Mesodermal cell (in vitro differentiated cells): ENCODE measurements at regions not wholly inside any gene's neighbourhood (a gene's known extent, or its start where the extent isn't known, plus 50 kb on each side); places are given as distances from the start of the nearest gene placed in this dataset.

ENCODE experiments used
- H3K27ac ChIP-seq: 2 replicates; pipeline ENCODE4 v1.7.0; 2013; ENCODE audit warnings: mild to moderate bottlenecking, low read depth, low read length, moderate library complexity; ENCODE audit not compliant: severe bottlenecking
- H3K36me3 ChIP-seq: 2 replicates; pipeline ENCODE4 v1.7.1; 2013; ENCODE audit warnings: mild to moderate bottlenecking, low read length, moderate library complexity; ENCODE audit not compliant: control insufficient read depth, insufficient read depth
- H3K4me1 ChIP-seq: one replicate; pipeline ENCODE4 v1.7.1; 2013; ENCODE audit warnings: mild to moderate bottlenecking, low read length; ENCODE audit not compliant: insufficient read depth, control insufficient read depth, poor library complexity, severe bottlenecking
- H3K4me3 ChIP-seq: 2 replicates; pipeline ENCODE4 v1.7.0; 2013; ENCODE audit warnings: low read length, control low read depth, mild to moderate bottlenecking; ENCODE audit not compliant: insufficient read depth, poor library complexity, severe bottlenecking; ENCODE audit errors: extremely low read depth
- H3K9me3 ChIP-seq: 2 replicates; pipeline ENCODE4 v1.7.1; 2013; ENCODE audit warnings: mild to moderate bottlenecking, low read length, moderate library complexity; ENCODE audit not compliant: control insufficient read depth
- WGBS, 2 experiments: methylation state at CpG; one replicate each; pipeline ENCODE4 v1.1.5; 2013; ENCODE audit warnings: missing lambda C conversion rate in 2 of 2; ENCODE audit not compliant: insufficient coverage in 2 of 2; 5-methylcytosine and 5-hydroxymethylcytosine counted together

GRCh38 chr7:46885167-46885566 is 696.7 kb downstream of the TNS3 start:
- no peak overlapping the region for H3K4me3 ChIP-seq
- no peaks in the 10 kb centered on the region for H3K36me3 ChIP-seq
- H3K27ac ChIP-seq = no peak overlapping the region
- H3K4me1 ChIP-seq = no peaks in the 10 kb centered on the region
- peaks cover 6% of the 10 kb centered on the region for H3K9me3 ChIP-seq
- 73 to 93% methylated on average over 2 to 4 of the region's 5 CpGs for WGBS, 2 experiments

- whole genome bisulfite sequencing, 2 experiments = 80 to 89% methylated on average over 4 to 6 of the region's 6 CpGs
- Histone ChIP-seq H3K4me1 (no peaks in the 10 kb centered on the region), H3K27ac (no peak overlapping the region), H3K36me3 (no peaks in the 10 kb centered on the region), H3K4me3 (no peak overlapping the region), H3K9me3 (no peaks in the 10 kb centered on the region)
Observed at GRCh38 chr7:46881507-46882127, 700.3 kb downstream of the TNS3 start.

GRCh38 chr7:46880508-46881196 is 701.3 kb downstream of the TNS3 start:
- H3K36me3 ChIP-seq = no peaks in the 10 kb centered on the region
- 93 to 97% methylated on average over 3 to 4 of the region's 7 CpGs for WGBS, 2 experiments
- H3K4me3 ChIP-seq = no peak overlapping the region
- H3K4me1 ChIP-seq = no peaks in the 10 kb centered on the region
- no peak overlapping the region for H3K27ac ChIP-seq
- no peaks in the 10 kb centered on the region for H3K9me3 ChIP-seq

DNA sequence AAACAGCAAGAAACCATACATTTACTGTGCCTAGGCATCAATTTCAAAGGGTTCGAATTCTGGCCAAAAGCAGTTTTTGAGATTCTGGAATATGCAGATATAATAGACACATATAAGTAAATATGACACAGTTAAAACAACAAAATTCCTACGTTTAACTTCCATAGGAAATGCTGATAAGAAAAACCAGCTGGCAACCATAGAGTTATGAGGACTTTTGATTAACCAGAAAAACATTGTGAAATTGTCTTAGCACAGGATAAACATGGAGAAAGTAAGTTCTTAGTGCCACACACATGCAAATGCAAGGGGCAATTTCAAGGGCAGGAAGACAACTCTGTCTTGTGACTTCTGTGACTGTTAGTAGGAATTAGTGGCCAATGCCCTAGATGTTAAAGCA is 702.1 kb downstream of the TNS3 start:
- Histone ChIP-seq H3K4me1 (no peaks in the 10 kb centered on the region), H3K36me3 (no peaks in the 10 kb centered on the region), H3K9me3 (no peaks in the 10 kb centered on the region), H3K27ac (no peak overlapping the region), H3K4me3 (no peak overlapping the region)
- 100% methylated on average over 1 of the region's 2 CpGs; no CpG with 5 or more reads in 1 of the 2 experiments for WGBS, 2 experiments

DNA sequence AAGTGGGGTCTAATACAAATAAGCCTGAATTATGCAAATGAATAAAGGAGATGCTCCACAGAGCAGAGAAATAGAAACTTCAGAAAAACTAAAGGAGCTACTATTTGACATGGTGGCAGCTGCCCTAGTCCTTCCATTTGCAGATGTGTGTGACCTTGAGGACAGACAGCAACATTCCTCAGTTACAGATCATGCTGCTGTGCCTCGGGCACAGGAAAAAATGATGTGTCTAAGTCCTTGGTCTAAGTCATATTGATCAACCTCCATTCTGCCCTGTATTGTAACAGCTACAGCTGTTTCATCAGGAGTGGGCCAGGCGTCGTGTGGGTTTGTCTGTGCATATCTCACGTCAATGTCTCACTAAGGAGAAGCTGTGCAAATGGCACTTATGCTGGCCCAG is 710.4 kb downstream of the TNS3 start:
- Histone ChIP-seq H3K4me1 (no peaks in the 10 kb centered on the region), H3K9me3 (no peaks in the 10 kb centered on the region)
- WGBS, 2 experiments = 94 to 100% methylated on average over 4 of the region's 4 CpGs

GRCh38 chr7:46864716-46865115 is 717.2 kb downstream of the TNS3 start:
- 83 to 100% methylated on average over 4 of the region's 4 CpGs for WGBS, 2 experiments
- no peak overlapping the region for H3K4me3 ChIP-seq
- H3K9me3 ChIP-seq = no peaks in the 10 kb centered on the region
- no peak overlapping the region for H3K27ac ChIP-seq
- H3K4me1 ChIP-seq = no peaks in the 10 kb centered on the region
- no peaks in the 10 kb centered on the region for H3K36me3 ChIP-seq

More for the DNA sequence above, 710.4 kb downstream of the TNS3 start:
- no peak overlapping the region for H3K27ac ChIP-seq
- no peaks in the 10 kb centered on the region for H3K36me3 ChIP-seq
- no peak overlapping the region for H3K4me3 ChIP-seq

- Histone ChIP-seq H3K4me3 (no peak overlapping the region), H3K4me1 (no peaks in the 10 kb centered on the region), H3K36me3 (no peaks in the 10 kb centered on the region), H3K9me3 (no peaks in the 10 kb centered on the region), H3K27ac (no peak overlapping the region)
- 79 to 86% methylated on average over 5 of the region's 6 CpGs for WGBS, 2 experiments
Observed at GRCh38 chr7:46859963-46860475, 721.9 kb downstream of the TNS3 start.

GRCh38 chr7:46855851-46856250 is 726.1 kb downstream of the TNS3 start:
- Histone ChIP-seq H3K4me1 (no peaks in the 10 kb centered on the region), H3K9me3 (no peaks in the 10 kb centered on the region), H3K27ac (no peak overlapping the region), H3K4me3 (no peak overlapping the region), H3K36me3 (no peaks in the 10 kb centered on the region)
- WGBS, 2 experiments = 89 to 93% methylated on average over 4 of the region's 4 CpGs

DNA sequence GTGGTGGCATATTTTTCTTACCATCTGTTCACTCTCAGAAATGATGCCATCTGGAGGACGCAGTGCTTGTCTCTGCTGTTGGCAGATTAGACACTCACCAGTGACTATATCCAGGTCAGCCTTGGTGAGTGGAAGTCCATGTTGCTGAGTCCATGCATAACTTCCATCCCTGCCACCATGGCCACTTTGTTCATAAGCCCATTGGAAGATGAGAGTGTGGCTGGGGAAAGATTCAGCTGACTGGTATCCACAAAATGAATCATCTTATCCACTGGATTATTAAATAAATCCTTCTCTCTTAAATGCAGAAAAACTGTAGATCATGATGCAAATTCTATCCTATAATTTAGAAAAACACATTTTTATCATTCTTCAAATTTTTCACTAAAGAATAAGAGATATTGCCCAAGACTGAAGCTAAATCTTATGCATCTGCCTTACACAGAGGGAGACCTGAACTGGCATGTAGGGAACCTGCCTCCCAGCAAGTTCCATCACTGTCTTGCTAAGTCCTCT is 726.9 kb downstream of the TNS3 start:
- Histone ChIP-seq H3K9me3 (no peaks in the 10 kb centered on the region), H3K36me3 (no peaks in the 10 kb centered on the region), H3K4me1 (no peaks in the 10 kb centered on the region), H3K27ac (no peak overlapping the region), H3K4me3 (no peak overlapping the region)
- WGBS, 2 experiments = 86% methylated on average over 1 of the region's 1 CpG; no CpG with 5 or more reads in 1 of the 2 experiments

DNA sequence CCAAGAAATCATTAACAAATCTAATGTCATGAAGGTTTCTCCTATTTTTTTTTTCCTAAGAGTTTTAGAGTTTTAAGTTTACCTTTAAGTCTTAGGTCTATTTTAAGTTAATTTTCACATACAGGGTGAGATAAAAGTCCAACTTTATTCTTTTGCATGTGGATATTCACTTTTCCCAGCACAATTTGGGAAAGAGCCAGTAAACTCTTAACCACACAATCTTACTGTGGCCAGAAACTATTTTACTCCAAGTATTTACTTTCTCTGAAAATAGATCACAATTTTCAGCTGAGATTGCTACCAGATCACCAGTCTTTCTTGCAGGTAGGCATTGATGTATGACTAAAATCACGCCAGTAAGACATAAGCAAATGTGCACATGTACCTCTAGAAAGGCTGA is 728.5 kb downstream of the TNS3 start:
- H3K9me3 ChIP-seq = no peaks in the 10 kb centered on the region
- H3K36me3 ChIP-seq = no peaks in the 10 kb centered on the region
- no peak overlapping the region for H3K27ac ChIP-seq
- H3K4me1 ChIP-seq = peaks cover 3% of the 10 kb centered on the region
- no peak overlapping the region for H3K4me3 ChIP-seq
- 80 to 100% methylated on average over 1 of the region's 1 CpG for WGBS, 2 experiments

- Histone ChIP-seq H3K36me3 (no peaks in the 10 kb centered on the region), H3K4me1 (peaks cover 3% of the 10 kb centered on the region), H3K27ac (no peak overlapping the region), H3K4me3 (no peak overlapping the region), H3K9me3 (no peaks in the 10 kb centered on the region)
- WGBS, 2 experiments = 40% methylated on average over 1 of the region's 3 CpGs; no CpG with 5 or more reads in 1 of the 2 experiments
Observed at GRCh38 chr7:46852795-46853194, 729.1 kb downstream of the TNS3 start.
